Inflammatory macrophage (primary cell): ENCODE measurements at regions not wholly inside any gene's neighbourhood (a gene's known extent, or its start where the extent isn't known, plus 50 kb on each side); places are given as distances from the start of the nearest gene placed in this dataset.

Experiments used
- DNase-seq, 2 donors: peaks; one replicate each; pipeline ENCODE4 v3.0.0-alpha.2; 2020 to 2022

- DNase-seq: no peak
Measured at GRCh38 chr4:128351502-128351901, 63.9 kb upstream of the PGRMC2 start.

GRCh38 chr4:128350449-128351045 lies 62.9 kb upstream of the PGRMC2 start:
- DNase-seq: no peak

- no peak for DNase-seq
Measured at GRCh38 chr4:128349921-128350320, 62.3 kb upstream of the PGRMC2 start.

GRCh38 chr4:128347930-128348660 lies 60.5 kb upstream of the PGRMC2 start:
- no peak for DNase-seq

- DNase-seq: no peak
Measured at GRCh38 chr4:128347175-128347868, 59.7 kb upstream of the PGRMC2 start.

- DNase-seq: no peak
Measured at GRCh38 chr4:128346054-128346716, 58.6 kb upstream of the PGRMC2 start.

GRCh38 chr4:128345650-128346049 lies 58.0 kb upstream of the PGRMC2 start:
- no peak for DNase-seq

GRCh38 chr4:128342762-128343161 lies 55.1 kb upstream of the PGRMC2 start:
- no peak for DNase-seq

GRCh38 chr4:128341634-128342033 lies 54.0 kb upstream of the PGRMC2 start:
- DNase-seq: no peak

GRCh38 chr4:128338634-128339355 lies 51.2 kb upstream of the PGRMC2 start:
- DNase-seq: no peak

- peak in 1 of 2 donors; percentile 5 for DNase-seq
Measured at GRCh38 chr4:128337863-128338262, 50.2 kb upstream of the PGRMC2 start.
